ENCODE measurements at regions not wholly inside any gene's neighbourhood (a gene's known extent, or its start where the extent isn't known, plus 50 kb on each side); places are given as distances from the start of the nearest gene placed in this dataset.

GRCh38 chr2:212618636-212619035 lies 80.0 kb upstream of the ERBB4 start:
- TF ChIP-seq CTCF (IDR thresholded peaks at IDR 0.05; ENCODE audit: insufficient read depth, low read length, poor library complexity, severe bottlenecking) (no peak), EZH2phosphoT487 (conservative IDR thresholded peaks at IDR 0.05; ENCODE audit: low read length) (no peak)
